GM18505 (cell line): ENCODE measurements at regions not wholly inside any gene's neighbourhood (a gene's known extent, or its start where the extent isn't known, plus 50 kb on each side); places are given as distances from the start of the nearest gene placed in this dataset.

Experiments
- ATAC-seq: cut with Tn5 transposase; IDR thresholded peaks from one replicate; pipeline ENCODE4 v1.9.1; 2021; ENCODE audit not compliant: unreplicated experiment
- POLR2A ChIP-seq: IDR thresholded peaks from 4 replicates; pipeline ENCODE4 v1.6.1; 2011; ENCODE audit warnings: borderline replicate concordance; ENCODE audit not compliant: insufficient read depth, insufficient read length; ENCODE audit errors: extremely low read depth

- ATAC-seq = no peak
- no peak for TF ChIP-seq POLR2A
These were observed 106.3 kb upstream of the MID1 start for GRCh38 chrX:10726647-10727046.

- TF ChIP-seq POLR2A = no peak
- no peak for ATAC-seq
These were observed 108.5 kb upstream of the MID1 start for GRCh38 chrX:10728806-10729389.

- no peak for ATAC-seq
These were observed 119.0 kb upstream of the MID1 start for GRCh38 chrX:10739426-10739825.

GRCh38 chrX:10741003-10741402 lies 120.6 kb upstream of the MID1 start:
- no peak for ATAC-seq
- no peak for TF ChIP-seq POLR2A

More at GRCh38 chrX:10739426-10739825, 119.0 kb upstream of the MID1 start:
- TF ChIP-seq POLR2A = no peak

GRCh38 chrX:10741550-10741949 lies 121.2 kb upstream of the MID1 start:
- ATAC-seq = no peak
- no peak for TF ChIP-seq POLR2A

- no peak for TF ChIP-seq POLR2A
- no peak for ATAC-seq
These were observed 123.1 kb upstream of the MID1 start for GRCh38 chrX:10743476-10743875.

- no peak for ATAC-seq
- no peak for TF ChIP-seq POLR2A
These were observed 123.6 kb upstream of the MID1 start for GRCh38 chrX:10744007-10744406.

GRCh38 chrX:10747975-10748374 lies 127.6 kb upstream of the MID1 start:
- ATAC-seq = no peak
- TF ChIP-seq POLR2A = no peak

GRCh38 chrX:10749113-10749512 lies 128.7 kb upstream of the MID1 start:
- TF ChIP-seq POLR2A = no peak

GRCh38 chrX:10750581-10750980 lies 130.2 kb upstream of the MID1 start:
- no peak for TF ChIP-seq POLR2A
- no peak for ATAC-seq

More at GRCh38 chrX:10749113-10749512, 128.7 kb upstream of the MID1 start:
- no peak for ATAC-seq

- no peak for ATAC-seq
- TF ChIP-seq POLR2A = no peak
These were observed 132.7 kb upstream of the MID1 start for GRCh38 chrX:10753116-10753515.

GRCh38 chrX:10754445-10754844 lies 134.1 kb upstream of the MID1 start:
- ATAC-seq = no peak
- no peak for TF ChIP-seq POLR2A

GRCh38 chrX:10755439-10756334 lies 135.3 kb upstream of the MID1 start:
- no peak for ATAC-seq
- TF ChIP-seq POLR2A = no peak

GRCh38 chrX:10756441-10756840 lies 136.1 kb upstream of the MID1 start:
- no peak for TF ChIP-seq POLR2A

GRCh38 chrX:10759141-10759799 lies 138.9 kb upstream of the MID1 start:
- TF ChIP-seq POLR2A = no peak
- no peak for ATAC-seq

More at GRCh38 chrX:10756441-10756840, 136.1 kb upstream of the MID1 start:
- no peak for ATAC-seq

GRCh38 chrX:10761447-10761846 lies 141.1 kb upstream of the MID1 start:
- no peak for TF ChIP-seq POLR2A
- ATAC-seq = no peak
